GM12891 (cell line): ENCODE measurements at regions not wholly inside any gene's neighbourhood (a gene's known extent, or its start where the extent isn't known, plus 50 kb on each side); places are given as distances from the start of the nearest gene placed in this dataset.

Experiments
- PAX5 ChIP-seq: IDR thresholded peaks from 2 replicates; pipeline ENCODE4 v1.6.1; 2011; ENCODE audit warnings: low read length, moderate library complexity, mild to moderate bottlenecking; ENCODE audit not compliant: insufficient read depth, severe bottlenecking
- POLR2A ChIP-seq: IDR thresholded peaks from 2 replicates; pipeline ENCODE4 v1.6.1; 2011; ENCODE audit warnings: low read depth, low read length, control low read depth
- POLR2AphosphoS5 ChIP-seq: IDR thresholded peaks from 2 replicates; pipeline ENCODE4 v1.6.1; 2011; ENCODE audit warnings: low read depth, low read length, control low read depth
- POU2F2 ChIP-seq: IDR thresholded peaks from 2 replicates; pipeline ENCODE4 v1.6.1; 2011; ENCODE audit warnings: low read depth, mild to moderate bottlenecking, control low read depth, low read length, moderate library complexity
- SPI1 ChIP-seq: IDR thresholded peaks from 2 replicates; pipeline ENCODE4 v1.6.1; 2011; ENCODE audit warnings: low read depth, low read length, control low read depth
- TAF1 ChIP-seq: IDR thresholded peaks from 2 replicates; pipeline ENCODE4 v1.6.1; 2011; ENCODE audit warnings: low read depth, low read length, control low read depth

DNA sequence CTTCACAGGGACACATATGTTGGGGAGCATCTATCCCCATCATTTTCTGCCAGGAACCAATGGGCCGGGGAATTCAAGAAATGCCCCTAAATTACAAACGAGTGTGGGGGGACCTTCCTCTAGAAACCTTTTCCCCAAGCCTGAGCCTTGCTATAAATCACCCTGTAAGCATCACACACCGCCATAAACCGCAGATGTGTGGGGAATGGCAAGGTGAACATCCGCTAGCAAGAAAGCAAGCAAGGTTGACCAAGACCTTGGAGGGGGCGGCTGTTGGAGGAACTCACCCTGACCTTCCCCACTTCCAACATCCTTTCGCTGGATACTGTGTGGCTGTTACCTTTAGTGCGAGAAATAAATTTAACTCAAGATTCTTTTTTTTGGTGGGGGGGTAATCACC, 693.3 kb upstream of the TBX3 start:
- TF ChIP-seq POU2F2 (no peak), POLR2A (no peak), POLR2AphosphoS5 (no peak), TAF1 (no peak), SPI1 (no peak), PAX5 (no peak)
